Lung (tissue), 11 donors: ENCODE measurements at regions not wholly inside any gene's neighbourhood (a gene's known extent, or its start where the extent isn't known, plus 50 kb on each side); places are given as distances from the start of the nearest gene placed in this dataset.

Experiments used
- ATAC-seq: fragments of 200-7000 bp; cut with Tn5 transposase; one replicate; pipeline ENCODE4 v1.9.1; 2020; ENCODE audit warnings: moderate number of reproducible peaks; ENCODE audit not compliant: insufficient read depth, low FRiP score
- DNase-seq, 3 donors: peaks; one replicate each; pipeline ENCODE4 v3.0.0-alpha.2; 2013 to 2017
- H3K27ac ChIP-seq, 2 donors: one replicate each; pipeline ENCODE4 v1.5.1; 2013; ENCODE audit warnings: mild to moderate bottlenecking in 2 of 2, moderate library complexity in 2 of 2, control low read depth in 1 of 2, inconsistent platforms in 1 of 2, low read depth in 1 of 2, low read length in 1 of 2
- H3K27me3 ChIP-seq, 3 donors: one replicate each; pipeline ENCODE4 v1.5.1; 2013; ENCODE audit warnings: low read length in 2 of 3; ENCODE audit not compliant: control insufficient read depth in 3 of 3, insufficient read depth in 3 of 3
- H3K36me3 ChIP-seq, 4 donors: one replicate each; pipeline ENCODE4 v1.5.1; 2013; ENCODE audit warnings: low read length in 4 of 4, mild to moderate bottlenecking in 1 of 4, moderate library complexity in 1 of 4; ENCODE audit not compliant: control insufficient read depth in 4 of 4, insufficient read depth in 4 of 4
- H3K4me1 ChIP-seq, 5 donors: one replicate each; pipeline ENCODE4 v1.5.1; 2013; ENCODE audit warnings: low read length in 5 of 5, mild to moderate bottlenecking in 2 of 5, moderate library complexity in 1 of 5; ENCODE audit not compliant: control insufficient read depth in 5 of 5, insufficient read depth in 5 of 5
- H3K4me3 ChIP-seq: one replicate; pipeline ENCODE4 v1.5.1; 2013; ENCODE audit warnings: mild to moderate bottlenecking, control low read depth, moderate library complexity
- H3K9ac ChIP-seq, 2 donors: one replicate each; pipeline ENCODE4 v1.5.1; 2013; ENCODE audit warnings: low read length in 2 of 2, control low read depth in 1 of 2; ENCODE audit not compliant: insufficient read depth in 1 of 2
- H3K9me3 ChIP-seq, 4 donors: one replicate each; pipeline ENCODE4 v1.5.1; 2013; ENCODE audit warnings: low read length in 3 of 4, mild to moderate bottlenecking in 1 of 4, moderate library complexity in 1 of 4; ENCODE audit not compliant: control insufficient read depth in 4 of 4, insufficient read depth in 3 of 4
- WGBS, 2 donors: extraction: QIAGEN DNeasy Blood & Tissue Kit; methylation state at CpG; one replicate each; pipeline ENCODE4 v1.1.7; 2013; 5-methylcytosine and 5-hydroxymethylcytosine counted together
- TF ChIP-seq, protein P1 (sequence below): IDR thresholded peaks from 2 replicates; pipeline ENCODE4 v1.5.1; 2012; ENCODE audit warnings: mild to moderate bottlenecking; ENCODE audit errors: control extremely low read depth, extremely low read depth
- donor health status: control.
- donor health status: control.
- donor health status: Bipolar disorder and iron deficiency.
- donor health status: healthy.
- donor health status: DM: yes; HTN: yes; CAD: no.

- TF ChIP-seq, protein P1, sequence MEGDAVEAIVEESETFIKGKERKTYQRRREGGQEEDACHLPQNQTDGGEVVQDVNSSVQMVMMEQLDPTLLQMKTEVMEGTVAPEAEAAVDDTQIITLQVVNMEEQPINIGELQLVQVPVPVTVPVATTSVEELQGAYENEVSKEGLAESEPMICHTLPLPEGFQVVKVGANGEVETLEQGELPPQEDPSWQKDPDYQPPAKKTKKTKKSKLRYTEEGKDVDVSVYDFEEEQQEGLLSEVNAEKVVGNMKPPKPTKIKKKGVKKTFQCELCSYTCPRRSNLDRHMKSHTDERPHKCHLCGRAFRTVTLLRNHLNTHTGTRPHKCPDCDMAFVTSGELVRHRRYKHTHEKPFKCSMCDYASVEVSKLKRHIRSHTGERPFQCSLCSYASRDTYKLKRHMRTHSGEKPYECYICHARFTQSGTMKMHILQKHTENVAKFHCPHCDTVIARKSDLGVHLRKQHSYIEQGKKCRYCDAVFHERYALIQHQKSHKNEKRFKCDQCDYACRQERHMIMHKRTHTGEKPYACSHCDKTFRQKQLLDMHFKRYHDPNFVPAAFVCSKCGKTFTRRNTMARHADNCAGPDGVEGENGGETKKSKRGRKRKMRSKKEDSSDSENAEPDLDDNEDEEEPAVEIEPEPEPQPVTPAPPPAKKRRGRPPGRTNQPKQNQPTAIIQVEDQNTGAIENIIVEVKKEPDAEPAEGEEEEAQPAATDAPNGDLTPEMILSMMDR, result no peak
- Histone ChIP-seq H3K36me3 (no peaks in the 10 kb centered on the region), H3K27ac (no peak overlapping the region), H3K9ac (no peak overlapping the region), H3K9me3 (peaks cover 0 to 3% (median 0%) of the 10 kb centered on the region in 4 donors), H3K27me3 (no peaks in the 10 kb centered on the region), H3K4me1 (no peaks in the 10 kb centered on the region), H3K4me3 (no peak overlapping the region)
- ATAC-seq (no peak), DNase-seq (no peak)
- 65 to 80% methylated on average over 3 of the region's 3 CpGs for WGBS, 2 donors
Measured at GRCh38 chr14:43981135-43981768, 525.8 kb downstream of the FSCB start.

DNA sequence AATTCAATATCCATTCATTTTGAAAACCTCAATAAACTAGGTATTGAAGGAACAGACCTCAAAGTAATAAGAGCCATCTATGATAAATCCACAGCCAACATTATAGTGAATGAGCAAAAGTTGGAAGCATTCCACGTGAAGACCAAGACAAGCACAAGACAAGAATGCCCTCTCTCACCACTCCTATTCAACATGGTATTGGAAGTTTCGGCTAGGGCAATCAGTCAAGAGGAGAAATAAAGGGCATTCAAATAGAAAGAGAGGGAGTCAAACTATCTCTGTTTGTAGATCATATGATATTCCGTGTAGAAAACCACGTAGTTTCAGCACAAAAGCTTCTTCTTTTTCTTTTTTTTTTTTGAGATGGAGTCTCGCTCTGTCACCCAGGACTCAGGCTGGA lies 550.3 kb downstream of the FSCB start:
- TF ChIP-seq, protein P1, result no peak
- Histone ChIP-seq H3K36me3 (no peaks in the 10 kb centered on the region), H3K27ac (no peak overlapping the region), H3K27me3 (no peaks in the 10 kb centered on the region), H3K4me3 (no peak overlapping the region), H3K9me3 (peaks cover 0 to 4% (median 0%) of the 10 kb centered on the region in 4 donors), H3K4me1 (no peaks in the 10 kb centered on the region), H3K9ac (no peak overlapping the region)
- ATAC-seq (no peak), DNase-seq (no peak)
- 91 to 94% methylated on average over 5 of the region's 5 CpGs for WGBS, 2 donors

DNA sequence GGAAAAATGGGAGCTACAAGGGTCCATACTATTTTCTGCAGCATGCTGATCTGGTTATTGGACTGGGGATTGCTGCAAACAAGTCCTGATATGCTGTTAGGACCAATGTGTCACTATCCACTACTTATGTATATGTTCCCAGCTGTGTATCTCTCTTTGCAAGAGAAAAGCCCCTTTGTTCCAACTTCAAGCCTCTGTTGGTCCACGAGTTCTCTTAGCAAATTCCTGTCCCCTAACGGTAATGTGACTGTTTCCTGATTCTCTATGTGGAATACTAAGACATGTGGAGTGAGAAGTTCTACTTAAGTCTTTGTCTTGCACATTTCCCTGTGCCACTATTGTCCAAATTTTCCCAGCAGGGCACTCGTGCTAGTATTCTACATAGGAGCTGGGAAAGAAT lies 557.7 kb downstream of the FSCB start:
- no peak overlapping the region for H3K9ac ChIP-seq
- H3K27me3 ChIP-seq, result no peaks in the 10 kb centered on the region
- no peak overlapping the region for H3K4me3 ChIP-seq
- WGBS, 2 donors, result 46 to 64% methylated on average over 3 of the region's 3 CpGs
- no peak for DNase-seq
- H3K9me3 ChIP-seq, result no peaks in the 10 kb centered on the region
- no peak for ATAC-seq
- H3K4me1 ChIP-seq, result no peaks in the 10 kb centered on the region
- H3K27ac ChIP-seq, result no peak overlapping the region
- TF ChIP-seq, protein P1, result no peak
- H3K36me3 ChIP-seq, result no peaks in the 10 kb centered on the region

- DNase-seq (no peak), ATAC-seq (no peak)
- Histone ChIP-seq H3K9ac (no peak overlapping the region), H3K36me3 (no peaks in the 10 kb centered on the region), H3K27me3 (no peaks in the 10 kb centered on the region), H3K9me3 (peaks cover 0 to 7% (median 2%) of the 10 kb centered on the region in 4 donors), H3K4me3 (no peak overlapping the region), H3K27ac (no peak overlapping the region), H3K4me1 (no peaks in the 10 kb centered on the region)
- 85 to 88% methylated on average over 11 of the region's 11 CpGs for WGBS, 2 donors
- TF ChIP-seq, protein P1, result no peak
Measured at GRCh38 chr14:43939836-43940235, 567.2 kb downstream of the FSCB start.
